H1 (cell line): ENCODE measurements at regions not wholly inside any gene's neighbourhood (a gene's known extent, or its start where the extent isn't known, plus 50 kb on each side); places are given as distances from the start of the nearest gene placed in this dataset.

Source experiments
- CTCF ChIA-PET: fragments of 300-600 bp; sonication (Branson Sonifier 250); formaldehyde crosslinking; loops from one replicate; lab custom pipeline; 2021; ENCODE audit not compliant: partially characterized antibody; lab: Charles Lee
- POLR2A ChIA-PET: fragments of 300-600 bp; sonication (Branson Sonifier 250); formaldehyde crosslinking; loops from one replicate; lab custom pipeline; 2021; ENCODE audit warnings: inconsistent platforms; ENCODE audit not compliant: partially characterized antibody; lab: Charles Lee
- DNase-seq, 2 experiments: peaks; one replicate each; pipeline versions ENCODE4 v3.0.0 to v3.0.0-alpha.2; 2010 to 2022; ENCODE audit warnings: low spot score in 2 of 2, low read depth in 1 of 2, mixed read lengths in 1 of 2
- FAIRE-seq: peaks from 2 replicates; lab custom pipeline; 2011; peaks lifted over from hg19 to GRCh38; lab: Jason Lieb, UNC
- H2AFZ ChIP-seq: 2 replicates; pipeline ENCODE4 v1.8.1; 2012; ENCODE audit warnings: low read length, inconsistent platforms
- H2AK5ac ChIP-seq: 2 replicates; pipeline ENCODE4 v1.6.1; 2013; ENCODE audit warnings: low read depth, low read length
- H2BK120ac ChIP-seq: replicated peaks from 2 replicates; pipeline ENCODE3; 2013; ENCODE audit warnings: low read depth, low read length, inconsistent platforms
- H2BK12ac ChIP-seq: 2 replicates; pipeline ENCODE4 v1.6.1; 2013; ENCODE audit warnings: low read depth, low read length
- H2BK15ac ChIP-seq: 2 replicates; pipeline ENCODE4 v1.6.1; 2013; ENCODE audit warnings: low read length
- H2BK20ac ChIP-seq: 2 replicates; pipeline ENCODE4 v1.6.1; 2013; ENCODE audit warnings: low read length
- H2BK5ac ChIP-seq: 2 replicates; pipeline ENCODE4 v1.6.1; 2013; ENCODE audit warnings: low read depth, low read length
- H3K14ac ChIP-seq: 2 replicates; pipeline ENCODE4 v1.6.1; 2013; ENCODE audit warnings: inconsistent platforms; ENCODE audit not compliant: insufficient read length
- H3K18ac ChIP-seq: 2 replicates; pipeline ENCODE4 v1.6.1; 2013; ENCODE audit warnings: low read length; ENCODE audit errors: extremely low read depth
- H3K23ac ChIP-seq: 2 replicates; pipeline ENCODE4 v1.6.1; 2013; ENCODE audit warnings: inconsistent platforms; ENCODE audit not compliant: insufficient read length
- H3K23me2 ChIP-seq: 2 replicates; pipeline ENCODE4 v1.6.1; 2013; ENCODE audit warnings: low read depth, low read length
- H3K27ac ChIP-seq: 2 replicates; pipeline ENCODE4 v1.6.1; 2011; ENCODE audit warnings: low read depth, low read length, inconsistent platforms
- H3K27me3 ChIP-seq, 4 experiments: replicated peaks in 1 of 4; 1 replicate in 1 of 4; 2 replicates in 3 of 4; pipeline versions ENCODE4 v1.6.1 to v1.8.1; 2011 to 2013; ENCODE audit warnings: low read length in 3 of 4, mild to moderate bottlenecking in 3 of 4, inconsistent platforms in 2 of 4, mixed read lengths in 2 of 4, moderate library complexity in 1 of 4; ENCODE audit not compliant: control insufficient read depth in 3 of 4, insufficient read depth in 3 of 4; ENCODE audit errors: extremely low read depth in 1 of 4
- H3K36me3 ChIP-seq, 4 experiments: 2 replicates each; pipeline versions ENCODE4 v1.6.1 to v1.8.1; 2011 to 2013; ENCODE audit warnings: mild to moderate bottlenecking in 4 of 4, low read length in 3 of 4, moderate library complexity in 2 of 4, control low read depth in 1 of 4, inconsistent platforms in 1 of 4; ENCODE audit not compliant: insufficient read depth in 4 of 4, control insufficient read depth in 2 of 4
- H3K4ac ChIP-seq: replicated peaks from 2 replicates; pipeline ENCODE3; 2013; ENCODE audit warnings: low read length, low read depth, mixed read lengths, inconsistent platforms; ENCODE audit not compliant: insufficient read length
- H3K4me1 ChIP-seq, 4 experiments: replicated peaks in 1 of 4; 1 replicate in 1 of 4; 2 replicates in 3 of 4; pipeline versions ENCODE4 v1.6.1 to v1.8.1; 2011 to 2013; ENCODE audit warnings: low read length in 3 of 4, inconsistent platforms in 2 of 4, mixed read lengths in 1 of 4; ENCODE audit not compliant: insufficient read depth in 4 of 4, control insufficient read depth in 3 of 4
- H3K4me2 ChIP-seq, 2 experiments: 2 replicates each; pipeline versions ENCODE4 v1.6.1 to v1.8.1; 2011 to 2013; ENCODE audit warnings: low read depth in 2 of 2, low read length in 2 of 2, control low read depth in 1 of 2, inconsistent platforms in 1 of 2, mild to moderate bottlenecking in 1 of 2; ENCODE audit not compliant: insufficient read depth in 1 of 2
- H3K4me3 ChIP-seq, 4 experiments: fragments of 200-600, 300-600 bp in 1 of 4; sonication (generic), shearing (Covaris generic), sonication (Bioruptor Twin) in 1 of 4; 2 replicates each; pipeline versions ENCODE4 v1.5.1 to v1.8.1; 2011 to 2016; ENCODE audit warnings: low read length in 4 of 4, low read depth in 3 of 4, control low read depth in 2 of 4, inconsistent platforms in 2 of 4, mild to moderate bottlenecking in 2 of 4, mixed read lengths in 1 of 4, moderate library complexity in 1 of 4; ENCODE audit not compliant: insufficient read depth in 2 of 4; ENCODE audit errors: extremely low read depth in 1 of 4
- H3K56ac ChIP-seq: replicated peaks from 2 replicates; pipeline ENCODE3; 2013; ENCODE audit warnings: low read depth, mild to moderate bottlenecking, mixed read lengths, low read length, inconsistent platforms; ENCODE audit not compliant: insufficient read length
- H3K79me1 ChIP-seq: 2 replicates; pipeline ENCODE4 v1.6.1; 2013; ENCODE audit warnings: low read depth, low read length, control low read depth
- H3K79me2 ChIP-seq, 2 experiments: 2 replicates each; pipeline versions ENCODE4 v1.6.1 to v1.8.1; 2012 to 2013; ENCODE audit warnings: low read length in 2 of 2, mild to moderate bottlenecking in 2 of 2, inconsistent platforms in 1 of 2; ENCODE audit not compliant: insufficient read depth in 2 of 2, control insufficient read depth in 1 of 2
- H3K9ac ChIP-seq, 4 experiments: replicated peaks in 1 of 4; 1 replicate in 1 of 4; 2 replicates in 3 of 4; pipeline versions ENCODE4 v1.6.1 to v1.8.1; 2011 to 2013; ENCODE audit warnings: low read depth in 3 of 4, low read length in 3 of 4, control low read depth in 2 of 4, mild to moderate bottlenecking in 2 of 4, moderate library complexity in 2 of 4, inconsistent platforms in 1 of 4; ENCODE audit errors: extremely low read depth in 1 of 4
- H3K9me3 ChIP-seq, 2 experiments: 2 replicates each; pipeline versions ENCODE4 v1.6.1 to v1.8.1; 2012 to 2013; ENCODE audit warnings: mild to moderate bottlenecking in 2 of 2, moderate library complexity in 2 of 2, control low read depth in 1 of 2, inconsistent platforms in 1 of 2, low read depth in 1 of 2, low read length in 1 of 2, mixed read lengths in 1 of 2; ENCODE audit not compliant: insufficient read depth in 2 of 2
- H4K20me1 ChIP-seq, 2 experiments: replicated peaks in 1 of 2; 2 replicates each; pipeline versions ENCODE3 to v1.8.1; 2011 to 2013; ENCODE audit warnings: inconsistent platforms in 2 of 2, low read length in 2 of 2, mild to moderate bottlenecking in 1 of 2; ENCODE audit not compliant: insufficient read depth in 2 of 2, control insufficient read depth in 1 of 2
- H4K5ac ChIP-seq: 2 replicates; pipeline ENCODE4 v1.6.1; 2013; ENCODE audit warnings: low read length, low read depth, mixed read lengths, inconsistent platforms; ENCODE audit not compliant: insufficient read length
- H4K8ac ChIP-seq: 2 replicates; pipeline ENCODE4 v1.8.0; 2013; ENCODE audit warnings: mild to moderate bottlenecking, moderate library complexity, low read length, inconsistent platforms; ENCODE audit not compliant: insufficient read depth; ENCODE audit errors: extremely low read depth
- H4K91ac ChIP-seq: replicated peaks from 2 replicates; pipeline ENCODE3; 2013; ENCODE audit warnings: low read length, mixed read lengths, inconsistent platforms; ENCODE audit not compliant: insufficient read length
- BCL11A ChIP-seq, 2 experiments: IDR thresholded peaks; one replicate each; pipeline ENCODE4 v1.6.1; 2011; ENCODE audit warnings: low read depth in 2 of 2, low read length in 2 of 2, mild to moderate bottlenecking in 2 of 2
- CHD1 ChIP-seq: IDR thresholded peaks from 2 replicates; pipeline ENCODE4 v1.6.1; 2012; ENCODE audit warnings: low read depth, low read length, improper control_type of control experiment
- CTBP2 ChIP-seq: IDR thresholded peaks from 2 replicates; pipeline ENCODE4 v1.7.0; 2011; ENCODE audit warnings: borderline replicate concordance, mild to moderate bottlenecking, moderate library complexity, mixed read lengths, low read length; ENCODE audit not compliant: insufficient read depth, insufficient read length
- EGR1 ChIP-seq: IDR thresholded peaks from 2 replicates; pipeline ENCODE4 v1.6.1; 2011; ENCODE audit warnings: low read depth, low read length, borderline replicate concordance
- FOSL1 ChIP-seq: IDR thresholded peaks from 2 replicates; pipeline ENCODE4 v1.6.1; 2011; ENCODE audit warnings: mild to moderate bottlenecking, low read depth, low read length, moderate library complexity; ENCODE audit not compliant: insufficient read depth
- HDAC6 ChIP-seq: IDR thresholded peaks from one replicate; pipeline ENCODE4 v1.7.1; 2012; ENCODE audit warnings: low read depth, mild to moderate bottlenecking, inconsistent platforms, low read length, moderate library complexity
- RXRA ChIP-seq: IDR thresholded peaks from 2 replicates; pipeline ENCODE4 v1.6.1; 2011; ENCODE audit warnings: low read depth, mild to moderate bottlenecking, low read length, moderate library complexity; ENCODE audit not compliant: insufficient read depth
- SP1 ChIP-seq: IDR thresholded peaks from 2 replicates; pipeline ENCODE4 v1.6.1; 2011; ENCODE audit warnings: low read depth, low read length
- SP4 ChIP-seq: IDR thresholded peaks from 2 replicates; pipeline ENCODE4 v1.6.1; 2012; ENCODE audit warnings: low read length, inconsistent platforms
- SRF ChIP-seq: IDR thresholded peaks from 2 replicates; pipeline ENCODE4 v1.6.1; 2011; ENCODE audit warnings: mild to moderate bottlenecking, low read depth, low read length, moderate library complexity
- WGBS, 2 experiments: shearing (Covaris generic) in 1 of 2; methylation state at CpG; one replicate each; pipeline versions ENCODE4 v1.1.6 to v1.1.7; 2013 to 2015; ENCODE audit warnings: low lambda C conversion rate in 2 of 2, mixed read lengths in 2 of 2, inconsistent platforms in 1 of 2, low coverage in 1 of 2, missing lambda C conversion rate in 1 of 2; ENCODE audit not compliant: insufficient replicate concordance in 2 of 2, insufficient coverage in 1 of 2, insufficient read length in 1 of 2; ENCODE audit errors: extremely low coverage in 1 of 2, missing lambda C conversion rate in 1 of 2; 5-methylcytosine and 5-hydroxymethylcytosine counted together
- TF ChIP-seq, protein P1 (sequence below): IDR thresholded peaks from 2 replicates; pipeline ENCODE4 v1.6.1; 2012; ENCODE audit warnings: inconsistent platforms
- TF ChIP-seq, protein P2 (sequence below): IDR thresholded peaks from 2 replicates; pipeline ENCODE4 v1.6.1; 2011; ENCODE audit warnings: low read depth, mild to moderate bottlenecking, low read length; ENCODE audit not compliant: insufficient read depth

DNA sequence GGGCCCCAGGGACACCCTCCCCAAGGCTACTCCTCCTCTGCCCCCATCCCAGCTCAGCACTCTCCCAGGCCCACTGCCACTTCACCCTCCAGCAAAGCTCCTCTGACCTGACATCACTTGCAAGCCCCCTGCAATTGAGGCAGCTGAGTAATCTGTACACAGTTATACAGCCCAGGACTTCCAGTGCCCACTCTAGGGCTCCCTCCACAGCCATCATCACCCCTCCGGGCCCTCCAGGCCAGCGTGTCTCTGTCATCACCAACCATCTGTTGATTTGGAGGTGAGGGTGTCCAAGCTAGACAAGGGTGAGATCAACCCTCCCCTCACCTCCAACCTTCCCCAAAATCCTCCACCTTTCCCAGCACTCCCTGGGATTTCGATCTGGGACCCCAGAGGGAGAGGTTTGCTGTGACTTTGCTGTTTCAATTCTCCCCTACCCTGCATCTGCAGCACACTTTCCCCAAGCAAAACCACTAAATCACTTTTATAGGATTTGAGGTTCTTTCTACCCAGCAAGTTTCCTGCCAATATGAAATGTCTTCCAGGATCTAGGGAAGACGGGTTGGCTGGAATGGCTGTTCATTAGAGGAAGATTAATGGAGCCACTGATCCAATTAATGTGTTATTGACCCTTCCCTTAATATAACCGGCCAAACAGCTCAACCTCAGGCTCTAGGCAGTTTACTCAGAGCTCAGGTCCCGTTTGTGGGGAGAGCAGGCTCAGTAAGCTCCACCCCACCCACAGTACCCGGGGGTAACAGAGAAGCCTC is 92.9 kb downstream of the CHST1 start:
- Histone ChIP-seq H3K23ac (no peak overlapping the region), H2AFZ (no peak overlapping the region), H3K4me3 (no peak overlapping the region), H3K4me1 (peaks cover 0 to 5% (median 2%) of the 10 kb centered on the region in 4 experiments; a peak in 4 of 7 replicates), H2BK12ac (no peak overlapping the region), H3K79me2 (no peaks in the 10 kb centered on the region), H2BK5ac (no peak overlapping the region), H3K79me1 (no peaks in the 10 kb centered on the region), H3K23me2 (no peaks in the 10 kb centered on the region), H3K9ac (no peak overlapping the region), H2AK5ac (no peak overlapping the region), H4K91ac (no peak overlapping the region), H3K9me3 (no peaks in the 10 kb centered on the region), H2BK15ac (no peak overlapping the region), H3K14ac (no peak overlapping the region), H3K27me3 (no peaks in the 10 kb centered on the region; a peak in 1 of 7 replicates), H2BK120ac (no peak overlapping the region), H3K27ac (no peak overlapping the region), H4K20me1 (peaks cover 0 to 2% of the 10 kb centered on the region in 2 experiments), H4K5ac (no peak overlapping the region), H3K56ac (no peak overlapping the region), H4K8ac (peak overlapping the region; percentile 1; the same call in 1 of the 2 replicates), H2BK20ac (no peak overlapping the region), H3K4me2 (no peak overlapping the region), H3K36me3 (no peaks in the 10 kb centered on the region), H3K4ac (no peak overlapping the region), H3K18ac (no peak overlapping the region)
- DNase-seq (no peak), FAIRE-seq (no peak)
- ChIA-PET CTCF (interaction anchor here (0.6 to 2.0 kb wide), 7 partner anchors 9 to 522 kb away, joined by 3 to 5 read pairs (median 3); partner anchors contain the start of gene CHST1), POLR2A (interaction anchor here (1.2 kb wide), 1 partner anchor 12 kb away, joined by 3 read pairs; no protein-coding TSS in a partner anchor)
- WGBS, 2 experiments: 80% methylated on average over 7 of the region's 7 CpGs; no CpG with 5 or more reads in 1 of the 2 experiments
- no peak for TF ChIP-seq BCL11A (IDR thresholded peaks at IDR 0.05; ENCODE audit: low read depth in 2 of 2, low read length in 2 of 2)
- TF ChIP-seq RXRA: no peak
- TF ChIP-seq CTBP2: no peak
- TF ChIP-seq, protein P1, sequence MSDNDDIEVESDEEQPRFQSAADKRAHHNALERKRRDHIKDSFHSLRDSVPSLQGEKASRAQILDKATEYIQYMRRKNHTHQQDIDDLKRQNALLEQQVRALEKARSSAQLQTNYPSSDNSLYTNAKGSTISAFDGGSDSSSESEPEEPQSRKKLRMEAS: no peak
- TF ChIP-seq CHD1: no peak
- no peak for TF ChIP-seq SP1
- TF ChIP-seq SP4: no peak
- TF ChIP-seq EGR1: no peak
- TF ChIP-seq, protein P2, sequence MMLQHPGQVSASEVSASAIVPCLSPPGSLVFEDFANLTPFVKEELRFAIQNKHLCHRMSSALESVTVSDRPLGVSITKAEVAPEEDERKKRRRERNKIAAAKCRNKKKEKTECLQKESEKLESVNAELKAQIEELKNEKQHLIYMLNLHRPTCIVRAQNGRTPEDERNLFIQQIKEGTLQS: no peak
- no peak for TF ChIP-seq FOSL1
- TF ChIP-seq SRF: no peak
- TF ChIP-seq HDAC6: no peak
